ENCODE measurements at regions not wholly inside any gene's neighbourhood (a gene's known extent, or its start where the extent isn't known, plus 50 kb on each side); places are given as distances from the start of the nearest gene placed in this dataset.
"Not testable (repeated sequence)": the region's sequence is repeated elsewhere in the genome, so short reads cannot be mapped to it uniquely, and the experiment has no call there.

- TF ChIP-seq ZFX (IDR thresholded peaks at IDR 0.05) (peak; percentile 76), CTCF (conservative IDR thresholded peaks at IDR 0.05) (peak; percentile 5; the same call in 1 of the 2 replicates)
- H3K27ac ChIP-seq: peak overlapping the region; percentile 95
Measured at GRCh38 chr16:22436823-22437652, 62.6 kb upstream of the CDR2 start.

GRCh38 chr16:22436326-22436822 is 62.0 kb upstream of the CDR2 start:
- 0 out of 2 replicates have a peak, but pooled peaks have one; percentile 10 for TF ChIP-seq CTCF (conservative IDR thresholded peaks at IDR 0.05)
- peak overlapping the region; percentile 95 for H3K27ac ChIP-seq

GRCh38 chr16:22431314-22431713 is 56.9 kb upstream of the CDR2 start:
- not testable (repeated sequence) for H3K27ac ChIP-seq

GRCh38 chr16:22428654-22429053 is 54.2 kb upstream of the CDR2 start:
- TF ChIP-seq ZFX (IDR thresholded peaks at IDR 0.05) (no peak), CTCF (conservative IDR thresholded peaks at IDR 0.05) (no peak)
- H3K27ac ChIP-seq: no peak overlapping the region

- TF ChIP-seq CTCF (conservative IDR thresholded peaks at IDR 0.05): no peak
- TF ChIP-seq ZFX (IDR thresholded peaks at IDR 0.05): no peak
- H3K27ac ChIP-seq: no peak overlapping the region
Measured at GRCh38 chr16:22427556-22427955, 53.1 kb upstream of the CDR2 start.

- TF ChIP-seq CTCF (conservative IDR thresholded peaks at IDR 0.05): no peak
- no peak for TF ChIP-seq ZFX (IDR thresholded peaks at IDR 0.05)
- H3K27ac ChIP-seq: no peak overlapping the region
Measured at GRCh38 chr16:22425847-22426246, 51.4 kb upstream of the CDR2 start.

- no peak overlapping the region for H3K27ac ChIP-seq
- TF ChIP-seq CTCF (conservative IDR thresholded peaks at IDR 0.05) (no peak), ZFX (IDR thresholded peaks at IDR 0.05) (no peak)
Measured at GRCh38 chr16:22425036-22425801, 50.8 kb upstream of the CDR2 start.
